ENCODE measurements at regions not wholly inside any gene's neighbourhood (a gene's known extent, or its start where the extent isn't known, plus 50 kb on each side); places are given as distances from the start of the nearest gene placed in this dataset.

DNA sequence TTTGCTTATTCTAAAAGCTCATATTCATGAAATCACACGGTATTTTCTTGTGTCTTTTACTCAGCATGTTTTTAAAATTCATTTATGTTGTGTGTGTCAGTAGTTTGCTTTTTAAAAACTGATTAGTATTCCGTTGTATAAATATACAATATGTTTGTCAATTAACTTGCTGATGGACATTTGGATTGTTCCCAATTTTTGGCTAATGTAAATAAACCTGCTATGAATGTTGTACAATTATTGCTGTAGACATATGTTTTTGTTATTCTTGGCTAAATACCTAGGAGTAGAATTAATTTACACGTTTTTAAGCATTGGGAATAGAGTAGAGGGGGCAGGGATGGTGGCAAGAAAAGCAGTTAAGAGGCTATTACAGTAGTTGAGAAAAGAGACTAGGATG, 199.5 kb upstream of the CCL2 start:
- no peak overlapping the region for H2AFZ ChIP-seq (ENCODE audit: low read length)
- H3K4me3 ChIP-seq (ENCODE audit: low read length) = no peak overlapping the region
- no peaks in the 10 kb centered on the region for H3K4me1 ChIP-seq (ENCODE audit: low read length)
- H3K79me2 ChIP-seq (ENCODE audit: low read length) = no peaks in the 10 kb centered on the region
- TF ChIP-seq EZH2 (optimal IDR thresholded peaks at IDR 0.05; ENCODE audit: low read depth, low read length) (no peak), EZH2phosphoT487 (IDR thresholded peaks at IDR 0.05; ENCODE audit: low read length) (no peak)
- TF ChIP-seq, protein P1, sequence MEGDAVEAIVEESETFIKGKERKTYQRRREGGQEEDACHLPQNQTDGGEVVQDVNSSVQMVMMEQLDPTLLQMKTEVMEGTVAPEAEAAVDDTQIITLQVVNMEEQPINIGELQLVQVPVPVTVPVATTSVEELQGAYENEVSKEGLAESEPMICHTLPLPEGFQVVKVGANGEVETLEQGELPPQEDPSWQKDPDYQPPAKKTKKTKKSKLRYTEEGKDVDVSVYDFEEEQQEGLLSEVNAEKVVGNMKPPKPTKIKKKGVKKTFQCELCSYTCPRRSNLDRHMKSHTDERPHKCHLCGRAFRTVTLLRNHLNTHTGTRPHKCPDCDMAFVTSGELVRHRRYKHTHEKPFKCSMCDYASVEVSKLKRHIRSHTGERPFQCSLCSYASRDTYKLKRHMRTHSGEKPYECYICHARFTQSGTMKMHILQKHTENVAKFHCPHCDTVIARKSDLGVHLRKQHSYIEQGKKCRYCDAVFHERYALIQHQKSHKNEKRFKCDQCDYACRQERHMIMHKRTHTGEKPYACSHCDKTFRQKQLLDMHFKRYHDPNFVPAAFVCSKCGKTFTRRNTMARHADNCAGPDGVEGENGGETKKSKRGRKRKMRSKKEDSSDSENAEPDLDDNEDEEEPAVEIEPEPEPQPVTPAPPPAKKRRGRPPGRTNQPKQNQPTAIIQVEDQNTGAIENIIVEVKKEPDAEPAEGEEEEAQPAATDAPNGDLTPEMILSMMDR (IDR thresholded peaks at IDR 0.05; ENCODE audit: low read length) = no peak
- no peak overlapping the region for H3K27ac ChIP-seq (ENCODE audit: low read length)
- DNase-seq = no peak
- no peaks in the 10 kb centered on the region for H3F3A ChIP-seq (ENCODE audit: insufficient read depth, low read length)
- H3K9me3 ChIP-seq (replicated peaks; ENCODE audit: insufficient read depth, low read length) = no peaks in the 10 kb centered on the region
- no peaks in the 10 kb centered on the region for H4K20me1 ChIP-seq (ENCODE audit: insufficient read depth, low read length)
- no peak overlapping the region for H3K4me2 ChIP-seq (ENCODE audit: low read depth, low read length)
- H3K36me3 ChIP-seq (replicated peaks; ENCODE audit: insufficient read depth, low read length) = no peaks in the 10 kb centered on the region
- no peaks in the 10 kb centered on the region for H3K9me2 ChIP-seq (replicated peaks; ENCODE audit: insufficient read depth, low read length)
- H3K27me3 ChIP-seq (replicated peaks; ENCODE audit: insufficient read depth, low read length) = no peaks in the 10 kb centered on the region
- no peak overlapping the region for H3K9ac ChIP-seq (ENCODE audit: low read length)

DNA sequence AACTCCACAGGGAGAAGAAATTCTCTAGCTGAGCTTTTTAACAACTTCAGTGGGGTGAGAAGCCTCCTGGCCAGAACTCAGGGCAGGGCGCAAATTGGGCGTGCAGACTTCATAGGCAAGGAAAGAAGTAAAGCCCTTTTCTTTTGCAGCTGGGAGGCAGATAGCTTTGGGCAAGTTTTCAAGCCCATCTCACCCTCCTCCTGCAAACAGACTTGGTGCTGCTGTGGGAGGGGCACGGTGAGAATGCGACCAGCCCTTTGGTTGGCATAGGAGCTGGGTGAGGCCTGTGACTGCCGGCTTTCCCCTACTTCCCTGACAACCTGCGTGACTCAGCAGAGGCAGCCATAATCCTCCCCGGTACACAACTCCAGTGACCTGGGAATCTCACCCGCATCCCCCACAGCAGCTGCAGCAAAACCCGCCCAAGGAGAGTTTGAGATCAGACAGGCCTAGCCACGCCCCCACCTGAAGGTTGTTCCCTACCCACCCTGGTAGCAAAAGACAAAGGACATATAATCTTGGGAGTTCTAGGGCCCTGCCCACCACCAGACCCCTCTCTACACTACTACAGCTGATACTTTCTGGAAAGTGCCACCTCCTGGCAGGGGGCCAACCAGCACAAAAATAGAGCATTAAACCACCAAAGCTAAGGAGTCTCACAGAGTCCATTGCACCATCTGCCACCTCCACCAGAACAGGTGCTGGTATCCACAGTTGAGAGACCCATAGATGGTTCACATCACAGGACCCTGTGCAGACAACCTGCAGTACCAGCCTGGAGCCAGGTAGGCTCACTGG, 195.5 kb upstream of the CCL2 start:
- Histone ChIP-seq H4K20me1 (ENCODE audit: insufficient read depth, low read length) (no peaks in the 10 kb centered on the region), H3K4me3 (ENCODE audit: low read length) (no peak overlapping the region), H3K79me2 (ENCODE audit: low read length) (no peaks in the 10 kb centered on the region), H2AFZ (ENCODE audit: low read length) (no peak overlapping the region), H3K36me3 (replicated peaks; ENCODE audit: insufficient read depth, low read length) (no peaks in the 10 kb centered on the region), H3F3A (ENCODE audit: insufficient read depth, low read length) (no peaks in the 10 kb centered on the region), H3K9me2 (replicated peaks; ENCODE audit: insufficient read depth, low read length) (no peaks in the 10 kb centered on the region), H3K9me3 (replicated peaks; ENCODE audit: insufficient read depth, low read length) (no peaks in the 10 kb centered on the region), H3K27me3 (replicated peaks; ENCODE audit: insufficient read depth, low read length) (no peaks in the 10 kb centered on the region), H3K4me1 (ENCODE audit: low read length) (no peaks in the 10 kb centered on the region), H3K27ac (ENCODE audit: low read length) (no peak overlapping the region), H3K9ac (ENCODE audit: low read length) (no peak overlapping the region), H3K4me2 (ENCODE audit: low read depth, low read length) (no peak overlapping the region)
- TF ChIP-seq, protein P1 (IDR thresholded peaks at IDR 0.05; ENCODE audit: low read length) = no peak
- TF ChIP-seq EZH2phosphoT487 (IDR thresholded peaks at IDR 0.05; ENCODE audit: low read length) = no peak
- TF ChIP-seq EZH2 (optimal IDR thresholded peaks at IDR 0.05; ENCODE audit: low read depth, low read length) = no peak
- no peak for DNase-seq

DNA sequence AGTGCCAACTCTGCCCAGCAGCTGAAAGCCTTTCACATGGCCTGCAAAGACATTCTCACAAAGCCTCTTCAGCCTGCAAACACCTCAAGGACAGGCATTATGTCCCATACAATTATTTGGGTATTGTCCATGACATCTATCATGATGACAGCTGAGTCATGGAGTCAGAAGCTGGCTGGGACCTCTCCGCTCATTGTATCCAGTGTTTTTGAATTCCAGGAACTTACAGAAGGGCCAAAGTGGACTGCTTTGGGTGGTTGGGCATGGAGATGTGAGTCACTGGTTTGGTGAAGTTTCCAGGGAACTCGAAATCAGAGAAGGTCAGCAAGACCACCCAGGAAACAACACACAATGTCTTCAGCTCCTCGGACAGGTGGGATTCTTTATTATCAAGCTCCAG, 188.6 kb upstream of the CCL2 start:
- H3F3A ChIP-seq (ENCODE audit: insufficient read depth, low read length) = no peaks in the 10 kb centered on the region

DNA sequence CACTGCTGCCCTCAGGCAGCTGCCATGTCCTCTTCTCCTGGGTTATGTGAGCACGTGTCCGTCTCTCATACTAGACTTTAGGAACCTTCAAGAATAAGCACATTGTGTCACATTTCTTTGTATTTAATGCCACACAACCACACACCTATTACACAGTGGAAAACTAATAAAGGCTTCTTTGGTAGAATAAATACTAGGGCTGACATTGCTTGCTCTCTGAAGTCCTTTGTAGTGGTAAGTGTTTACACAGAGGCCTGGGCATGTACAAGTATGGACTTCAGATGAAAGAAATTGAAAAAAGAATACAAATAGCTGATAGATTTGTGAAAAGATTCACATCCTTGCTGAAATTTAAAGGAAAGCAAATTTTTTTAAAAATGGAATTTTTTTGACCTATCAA, 188.1 kb upstream of the CCL2 start:
- Histone ChIP-seq H3K79me2 (ENCODE audit: low read length) (no peaks in the 10 kb centered on the region), H3K4me3 (ENCODE audit: low read length) (no peak overlapping the region), H2AFZ (ENCODE audit: low read length) (no peak overlapping the region), H3K4me2 (ENCODE audit: low read depth, low read length) (no peak overlapping the region), H3K9me3 (replicated peaks; ENCODE audit: insufficient read depth, low read length) (no peaks in the 10 kb centered on the region), H3F3A (ENCODE audit: insufficient read depth, low read length) (no peaks in the 10 kb centered on the region), H3K9me2 (replicated peaks; ENCODE audit: insufficient read depth, low read length) (no peaks in the 10 kb centered on the region), H4K20me1 (ENCODE audit: insufficient read depth, low read length) (no peaks in the 10 kb centered on the region), H3K4me1 (ENCODE audit: low read length) (no peaks in the 10 kb centered on the region), H3K9ac (ENCODE audit: low read length) (no peak overlapping the region), H3K36me3 (replicated peaks; ENCODE audit: insufficient read depth, low read length) (no peaks in the 10 kb centered on the region), H3K27ac (ENCODE audit: low read length) (no peak overlapping the region), H3K27me3 (replicated peaks; ENCODE audit: insufficient read depth, low read length) (no peaks in the 10 kb centered on the region)
- DNase-seq = no peak
- TF ChIP-seq, protein P1 (IDR thresholded peaks at IDR 0.05; ENCODE audit: low read length) = no peak
- TF ChIP-seq EZH2 (optimal IDR thresholded peaks at IDR 0.05; ENCODE audit: low read depth, low read length) (no peak), EZH2phosphoT487 (IDR thresholded peaks at IDR 0.05; ENCODE audit: low read length) (no peak)

More for the DNA sequence above, 188.6 kb upstream of the CCL2 start:
- Histone ChIP-seq H3K36me3 (replicated peaks; ENCODE audit: insufficient read depth, low read length) (no peaks in the 10 kb centered on the region), H3K9me2 (replicated peaks; ENCODE audit: insufficient read depth, low read length) (no peaks in the 10 kb centered on the region), H2AFZ (ENCODE audit: low read length) (no peak overlapping the region), H4K20me1 (ENCODE audit: insufficient read depth, low read length) (no peaks in the 10 kb centered on the region), H3K27me3 (replicated peaks; ENCODE audit: insufficient read depth, low read length) (no peaks in the 10 kb centered on the region), H3K4me2 (ENCODE audit: low read depth, low read length) (no peak overlapping the region), H3K9ac (ENCODE audit: low read length) (no peak overlapping the region), H3K4me3 (ENCODE audit: low read length) (no peak overlapping the region), H3K4me1 (ENCODE audit: low read length) (no peaks in the 10 kb centered on the region), H3K79me2 (ENCODE audit: low read length) (no peaks in the 10 kb centered on the region), H3K9me3 (replicated peaks; ENCODE audit: insufficient read depth, low read length) (no peaks in the 10 kb centered on the region), H3K27ac (ENCODE audit: low read length) (no peak overlapping the region)
- DNase-seq = no peak
- no peak for TF ChIP-seq EZH2phosphoT487 (IDR thresholded peaks at IDR 0.05; ENCODE audit: low read length)
- TF ChIP-seq EZH2 (optimal IDR thresholded peaks at IDR 0.05; ENCODE audit: low read depth, low read length) = no peak

Measured in MM.1S (cell line).